HEK293 (cell line): ENCODE measurements at regions not wholly inside any gene's neighbourhood (a gene's known extent, or its start where the extent isn't known, plus 50 kb on each side); places are given as distances from the start of the nearest gene placed in this dataset.

Experiments
- CTCF ChIA-PET: fragments of 350-600 bp; formaldehyde crosslinking; extraction: SDS; loops from one replicate; lab custom pipeline; 2021; ENCODE audit warnings: antibody characterized with exemption; lab: Yijun Ruan, JAX
- POLR2A ChIA-PET: fragments of 300-600 bp; formaldehyde crosslinking; extraction: SDS; loops from one replicate; lab custom pipeline; 2020; ENCODE audit warnings: antibody characterized with exemption, inconsistent platforms; lab: Yijun Ruan, JAX
- H3K27ac ChIP-seq: fragments of 200-500 bp; sonication (Bioruptor generic); 2 replicates; pipeline ENCODE4 v1.5.1; 2014; ENCODE audit warnings: low read depth, low read length, control low read depth, inconsistent platforms; ENCODE audit errors: extremely low read depth
- H3K36me3 ChIP-seq, 2 experiments: fragments of 200-500 bp in 1 of 2; sonication (Bioruptor generic) in 1 of 2; 1 replicate in 1 of 2; 2 replicates in 1 of 2; pipeline ENCODE4 v1.5.1; 2014 to 2017; ENCODE audit warnings: inconsistent platforms in 2 of 2, low read length in 2 of 2; ENCODE audit not compliant: control insufficient read depth in 2 of 2, insufficient read depth in 1 of 2
- H3K4me1 ChIP-seq: fragments of 200-500 bp; sonication (Bioruptor generic); 2 replicates; pipeline ENCODE4 v1.5.1; 2014; ENCODE audit warnings: mild to moderate bottlenecking, low read length, inconsistent platforms; ENCODE audit not compliant: control insufficient read depth, insufficient read depth
- H3K4me3 ChIP-seq: 2 replicates; pipeline ENCODE4 v1.5.1; 2011; ENCODE audit warnings: low read depth, mild to moderate bottlenecking, control low read depth, low read length, moderate library complexity
- H3K9me3 ChIP-seq: fragments of 200-500 bp; sonication (Bioruptor generic); 2 replicates; pipeline ENCODE4 v1.5.1; 2014; ENCODE audit warnings: low read depth, low read length, inconsistent platforms; ENCODE audit not compliant: control insufficient read depth, insufficient read depth
- GLI2 ChIP-seq: fragments of 450-650 bp; formaldehyde crosslinking; IDR thresholded peaks from 2 replicates; pipeline ENCODE4; 2017; ENCODE audit warnings: missing biosample characterization, missing genetic modification characterization, low read depth, borderline replicate concordance
- KLF1 ChIP-seq: fragments of 450-650 bp; formaldehyde crosslinking; IDR thresholded peaks from 2 replicates; pipeline ENCODE4 v1.5.1; 2016; ENCODE audit warnings: missing biosample characterization, missing genetic modification characterization
- KLF8 ChIP-seq: fragments of 450-650 bp; formaldehyde crosslinking; IDR thresholded peaks from 2 replicates; pipeline ENCODE4 v1.5.1; 2016; ENCODE audit warnings: missing biosample characterization, missing genetic modification characterization
- WT1 ChIP-seq: fragments of 450-650 bp; formaldehyde crosslinking; IDR thresholded peaks from 2 replicates; pipeline ENCODE4 v1.5.1; 2016; ENCODE audit warnings: missing biosample characterization, missing genetic modification characterization
- YY1 ChIP-seq: fragments of 450-650 bp; formaldehyde crosslinking; IDR thresholded peaks from 2 replicates; pipeline ENCODE4 v1.5.1; 2018; ENCODE audit warnings: missing biosample characterization, missing genetic modification characterization
- ZBTB17 ChIP-seq: fragments of 450-650 bp; formaldehyde crosslinking; IDR thresholded peaks from 2 replicates; pipeline ENCODE4 v1.5.1; 2016; ENCODE audit warnings: missing biosample characterization, missing genetic modification characterization
- ZFHX2 ChIP-seq: fragments of 450-650 bp; formaldehyde crosslinking; conservative IDR thresholded peaks from 2 replicates; pipeline ENCODE4 v1.5.1; 2016; ENCODE audit warnings: missing biosample characterization, missing genetic modification characterization
- ZNF155 ChIP-seq: fragments of 450-650 bp; formaldehyde crosslinking; IDR thresholded peaks from 2 replicates; pipeline ENCODE4 v1.5.1; 2016; ENCODE audit warnings: missing biosample characterization, missing genetic modification characterization
- ZNF423 ChIP-seq: fragments of 450-650 bp; formaldehyde crosslinking; IDR thresholded peaks from 2 replicates; pipeline ENCODE4 v1.5.1; 2016; ENCODE audit warnings: missing biosample characterization, missing genetic modification characterization
- ZNF514 ChIP-seq: fragments of 450-650 bp; formaldehyde crosslinking; IDR thresholded peaks from 2 replicates; pipeline ENCODE4 v1.5.1; 2016; ENCODE audit warnings: missing biosample characterization, missing genetic modification characterization
- ZNF555 ChIP-seq: fragments of 450-650 bp; formaldehyde crosslinking; conservative IDR thresholded peaks from 2 replicates; pipeline ENCODE4 v1.5.1; 2017; ENCODE audit warnings: missing biosample characterization, mild to moderate bottlenecking, missing genetic modification characterization, inconsistent platforms
- ZNF600 ChIP-seq: fragments of 450-650 bp; formaldehyde crosslinking; IDR thresholded peaks from 2 replicates; pipeline ENCODE4 v1.5.1; 2016; ENCODE audit warnings: missing biosample characterization, missing genetic modification characterization
- ZNF610 ChIP-seq: fragments of 450-650 bp; formaldehyde crosslinking; IDR thresholded peaks from 2 replicates; pipeline ENCODE4 v1.5.1; 2016; ENCODE audit warnings: missing biosample characterization, missing genetic modification characterization, borderline replicate concordance
- ZNF629 ChIP-seq: fragments of 450-650 bp; formaldehyde crosslinking; IDR thresholded peaks from 2 replicates; pipeline ENCODE4 v1.5.1; 2017; ENCODE audit warnings: missing biosample characterization, missing genetic modification characterization
- ZNF707 ChIP-seq: fragments of 450-650 bp; formaldehyde crosslinking; IDR thresholded peaks from 2 replicates; pipeline ENCODE4 v1.5.1; 2016; ENCODE audit warnings: missing biosample characterization, missing genetic modification characterization
- TF ChIP-seq, protein P1 (sequence below): fragments of 450-650 bp; formaldehyde crosslinking; IDR thresholded peaks from 2 replicates; pipeline ENCODE4 v1.5.1; 2016; ENCODE audit warnings: missing biosample characterization, missing genetic modification characterization, low read depth
- TF ChIP-seq, protein P2 (sequence below): fragments of 450-650 bp; formaldehyde crosslinking; IDR thresholded peaks from 2 replicates; pipeline ENCODE4; 2016; ENCODE audit warnings: missing biosample characterization, missing genetic modification characterization
- TF ChIP-seq, protein P3 (sequence below): fragments of 450-650 bp; formaldehyde crosslinking; IDR thresholded peaks from 2 replicates; pipeline ENCODE4 v1.5.1; 2016; ENCODE audit warnings: missing biosample characterization, missing genetic modification characterization
- TF ChIP-seq, protein P4 (sequence below): fragments of 450-650 bp; IDR thresholded peaks from 2 replicates; pipeline ENCODE4 v1.5.1; 2018; ENCODE audit warnings: missing biosample characterization, mild to moderate bottlenecking, missing genetic modification characterization
- TF ChIP-seq, protein P5 (sequence below): fragments of 450-650 bp; formaldehyde crosslinking; IDR thresholded peaks from 2 replicates; pipeline ENCODE4 v1.5.1; 2016; ENCODE audit warnings: missing biosample characterization, missing genetic modification characterization, borderline replicate concordance
- TF ChIP-seq, protein P6 (sequence below): fragments of 450-650 bp; formaldehyde crosslinking; IDR thresholded peaks from 2 replicates; pipeline ENCODE4 v1.5.1; 2017; ENCODE audit warnings: missing biosample characterization, missing genetic modification characterization
- TF ChIP-seq, protein P7 (sequence below): fragments of 450-650 bp; formaldehyde crosslinking; IDR thresholded peaks from 2 replicates; pipeline ENCODE4 v1.5.1; 2016; ENCODE audit warnings: missing biosample characterization, missing genetic modification characterization

DNA sequence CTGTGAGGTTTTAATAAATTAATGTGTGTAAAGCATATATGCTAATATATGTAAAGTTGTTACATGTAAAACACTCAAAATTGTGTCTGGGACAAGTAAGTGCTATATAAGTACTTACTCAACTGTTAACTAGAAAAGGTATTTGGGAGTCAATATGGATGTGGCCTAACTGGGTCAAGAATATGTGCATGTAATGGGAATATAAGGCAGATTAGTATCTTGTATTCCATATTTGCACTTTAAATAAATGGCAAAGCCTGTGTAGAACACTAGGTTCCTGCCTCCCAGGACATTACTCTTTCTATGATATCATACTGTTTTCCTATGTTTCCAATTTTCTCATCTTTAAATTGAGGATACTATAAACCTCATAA lies 270.6 kb downstream of the FBXO8 start:
- Histone ChIP-seq H3K36me3 (no peaks in the 10 kb centered on the region), H3K4me3 (no peak overlapping the region), H3K9me3 (no peaks in the 10 kb centered on the region)
- POLR2A ChIA-PET = no interaction called here
- TF ChIP-seq, protein P1, sequence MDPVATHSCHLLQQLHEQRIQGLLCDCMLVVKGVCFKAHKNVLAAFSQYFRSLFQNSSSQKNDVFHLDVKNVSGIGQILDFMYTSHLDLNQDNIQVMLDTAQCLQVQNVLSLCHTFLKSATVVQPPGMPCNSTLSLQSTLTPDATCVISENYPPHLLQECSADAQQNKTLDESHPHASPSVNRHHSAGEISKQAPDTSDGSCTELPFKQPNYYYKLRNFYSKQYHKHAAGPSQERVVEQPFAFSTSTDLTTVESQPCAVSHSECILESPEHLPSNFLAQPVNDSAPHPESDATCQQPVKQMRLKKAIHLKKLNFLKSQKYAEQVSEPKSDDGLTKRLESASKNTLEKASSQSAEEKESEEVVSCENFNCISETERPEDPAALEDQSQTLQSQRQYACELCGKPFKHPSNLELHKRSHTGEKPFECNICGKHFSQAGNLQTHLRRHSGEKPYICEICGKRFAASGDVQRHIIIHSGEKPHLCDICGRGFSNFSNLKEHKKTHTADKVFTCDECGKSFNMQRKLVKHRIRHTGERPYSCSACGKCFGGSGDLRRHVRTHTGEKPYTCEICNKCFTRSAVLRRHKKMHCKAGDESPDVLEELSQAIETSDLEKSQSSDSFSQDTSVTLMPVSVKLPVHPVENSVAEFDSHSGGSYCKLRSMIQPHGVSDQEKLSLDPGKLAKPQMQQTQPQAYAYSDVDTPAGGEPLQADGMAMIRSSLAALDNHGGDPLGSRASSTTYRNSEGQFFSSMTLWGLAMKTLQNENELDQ (tag by site-specific recombination) = no peak
- TF ChIP-seq KLF1 (tag by site-specific recombination) (no peak), ZNF629 (tag by site-specific recombination) (no peak), ZNF155 (no peak), KLF8 (tag by site-specific recombination) (no peak), GLI2 (tag by site-specific recombination) (no peak), ZNF555 (tag by site-specific recombination) (no peak), ZNF610 (tag by site-specific recombination) (no peak)
- TF ChIP-seq, protein P2, sequence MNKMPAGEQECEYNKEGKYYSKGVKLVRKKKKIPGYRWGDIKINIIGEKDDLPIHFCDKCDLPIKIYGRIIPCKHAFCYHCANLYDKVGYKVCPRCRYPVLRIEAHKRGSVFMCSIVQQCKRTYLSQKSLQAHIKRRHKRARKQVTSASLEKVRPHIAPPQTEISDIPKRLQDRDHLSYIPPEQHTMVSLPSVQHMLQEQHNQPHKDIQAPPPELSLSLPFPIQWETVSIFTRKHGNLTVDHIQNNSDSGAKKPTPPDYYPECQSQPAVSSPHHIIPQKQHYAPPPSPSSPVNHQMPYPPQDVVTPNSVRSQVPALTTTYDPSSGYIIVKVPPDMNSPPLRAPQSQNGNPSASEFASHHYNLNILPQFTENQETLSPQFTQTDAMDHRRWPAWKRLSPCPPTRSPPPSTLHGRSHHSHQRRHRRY (tag by site-specific recombination) = no peak
- TF ChIP-seq, protein P3, sequence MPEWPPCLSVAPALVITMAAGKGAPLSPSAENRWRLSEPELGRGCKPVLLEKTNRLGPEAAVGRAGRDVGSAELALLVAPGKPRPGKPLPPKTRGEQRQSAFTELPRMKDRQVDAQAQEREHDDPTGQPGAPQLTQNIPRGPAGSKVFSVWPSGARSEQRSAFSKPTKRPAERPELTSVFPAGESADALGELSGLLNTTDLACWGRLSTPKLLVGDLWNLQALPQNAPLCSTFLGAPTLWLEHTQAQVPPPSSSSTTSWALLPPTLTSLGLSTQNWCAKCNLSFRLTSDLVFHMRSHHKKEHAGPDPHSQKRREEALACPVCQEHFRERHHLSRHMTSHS (tag by site-specific recombination) = no peak
- TF ChIP-seq, all 188 proteins: peak for 0
- Histone ChIP-seq H3K27ac (no peak overlapping the region), H3K4me1 (no peaks in the 10 kb centered on the region)
- CTCF ChIA-PET = no interaction called here

DNA sequence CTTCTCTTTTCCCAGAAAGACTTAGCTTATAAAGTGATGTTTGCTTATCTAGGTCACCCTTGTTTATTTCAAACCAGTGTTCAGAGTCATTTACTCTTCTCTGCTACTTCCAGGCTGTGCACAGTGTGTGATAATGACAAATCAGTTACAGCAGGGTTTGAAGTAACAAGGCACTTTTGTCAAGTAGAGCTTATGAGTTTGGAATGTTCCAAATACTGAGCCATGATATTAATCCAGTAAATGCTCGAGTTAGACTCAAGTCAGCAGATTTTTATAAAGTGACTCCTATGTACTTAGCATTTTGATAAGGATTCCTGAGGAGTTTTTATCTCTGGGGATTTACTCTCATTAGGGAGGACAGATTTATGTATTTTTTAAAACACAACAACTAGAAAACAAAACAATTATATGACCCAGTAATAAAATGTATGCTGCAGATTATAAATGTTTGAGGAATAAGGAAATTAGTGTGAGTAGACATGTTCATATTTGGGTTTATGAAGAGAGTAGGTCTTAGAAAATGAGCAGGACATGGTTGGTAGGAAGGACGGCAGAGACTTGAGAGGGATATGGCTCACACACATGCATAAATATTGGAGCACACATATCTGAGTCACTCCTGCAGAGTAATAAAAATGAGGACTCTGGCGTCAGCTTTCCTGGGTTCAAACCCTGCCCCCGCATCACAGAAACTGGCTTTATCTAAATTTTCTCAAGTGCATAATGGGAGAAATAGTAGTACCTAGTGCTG lies 271.2 kb downstream of the FBXO8 start:
- ChIA-PET CTCF (no interaction called here), POLR2A (no interaction called here)
- H3K4me1 ChIP-seq = no peaks in the 10 kb centered on the region
- no peak overlapping the region for H3K4me3 ChIP-seq
- no peaks in the 10 kb centered on the region for H3K9me3 ChIP-seq
- no peaks in the 10 kb centered on the region for H3K36me3 ChIP-seq
- H3K27ac ChIP-seq = no peak overlapping the region
- TF ChIP-seq ZNF707 (no peak), ZBTB17 (0 out of 2 replicates have a peak, but pooled peaks have one; percentile 12), WT1 (tag by site-specific recombination) (peak; percentile 82), GLI2 (tag by site-specific recombination) (no peak), ZNF514 (tag by site-specific recombination) (no peak), YY1 (tag by site-specific recombination) (no peak), ZNF600 (tag by site-specific recombination) (0 out of 2 replicates have a peak, but pooled peaks have one; percentile 21), ZFHX2 (tag by site-specific recombination) (no peak), ZNF423 (tag by site-specific recombination) (0 out of 2 replicates have a peak, but pooled peaks have one; percentile 18)
- TF ChIP-seq, protein P4, sequence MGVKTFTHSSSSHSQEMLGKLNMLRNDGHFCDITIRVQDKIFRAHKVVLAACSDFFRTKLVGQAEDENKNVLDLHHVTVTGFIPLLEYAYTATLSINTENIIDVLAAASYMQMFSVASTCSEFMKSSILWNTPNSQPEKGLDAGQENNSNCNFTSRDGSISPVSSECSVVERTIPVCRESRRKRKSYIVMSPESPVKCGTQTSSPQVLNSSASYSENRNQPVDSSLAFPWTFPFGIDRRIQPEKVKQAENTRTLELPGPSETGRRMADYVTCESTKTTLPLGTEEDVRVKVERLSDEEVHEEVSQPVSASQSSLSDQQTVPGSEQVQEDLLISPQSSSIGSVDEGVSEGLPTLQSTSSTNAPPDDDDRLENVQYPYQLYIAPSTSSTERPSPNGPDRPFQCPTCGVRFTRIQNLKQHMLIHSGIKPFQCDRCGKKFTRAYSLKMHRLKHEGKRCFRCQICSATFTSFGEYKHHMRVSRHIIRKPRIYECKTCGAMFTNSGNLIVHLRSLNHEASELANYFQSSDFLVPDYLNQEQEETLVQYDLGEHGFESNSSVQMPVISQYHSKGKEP (tag by site-specific recombination) = no peak
- TF ChIP-seq, protein P5, sequence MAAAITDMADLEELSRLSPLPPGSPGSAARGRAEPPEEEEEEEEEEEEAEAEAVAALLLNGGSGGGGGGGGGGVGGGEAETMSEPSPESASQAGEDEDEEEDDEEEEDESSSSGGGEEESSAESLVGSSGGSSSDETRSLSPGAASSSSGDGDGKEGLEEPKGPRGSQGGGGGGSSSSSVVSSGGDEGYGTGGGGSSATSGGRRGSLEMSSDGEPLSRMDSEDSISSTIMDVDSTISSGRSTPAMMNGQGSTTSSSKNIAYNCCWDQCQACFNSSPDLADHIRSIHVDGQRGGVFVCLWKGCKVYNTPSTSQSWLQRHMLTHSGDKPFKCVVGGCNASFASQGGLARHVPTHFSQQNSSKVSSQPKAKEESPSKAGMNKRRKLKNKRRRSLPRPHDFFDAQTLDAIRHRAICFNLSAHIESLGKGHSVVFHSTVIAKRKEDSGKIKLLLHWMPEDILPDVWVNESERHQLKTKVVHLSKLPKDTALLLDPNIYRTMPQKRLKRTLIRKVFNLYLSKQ = no peak
- TF ChIP-seq, protein P6, sequence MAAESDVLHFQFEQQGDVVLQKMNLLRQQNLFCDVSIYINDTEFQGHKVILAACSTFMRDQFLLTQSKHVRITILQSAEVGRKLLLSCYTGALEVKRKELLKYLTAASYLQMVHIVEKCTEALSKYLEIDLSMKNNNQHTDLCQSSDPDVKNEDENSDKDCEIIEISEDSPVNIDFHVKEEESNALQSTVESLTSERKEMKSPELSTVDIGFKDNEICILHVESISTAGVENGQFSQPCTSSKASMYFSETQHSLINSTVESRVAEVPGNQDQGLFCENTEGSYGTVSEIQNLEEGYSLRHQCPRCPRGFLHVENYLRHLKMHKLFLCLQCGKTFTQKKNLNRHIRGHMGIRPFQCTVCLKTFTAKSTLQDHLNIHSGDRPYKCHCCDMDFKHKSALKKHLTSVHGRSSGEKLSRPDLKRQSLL (tag by site-specific recombination) = no peak
- TF ChIP-seq, protein P7, sequence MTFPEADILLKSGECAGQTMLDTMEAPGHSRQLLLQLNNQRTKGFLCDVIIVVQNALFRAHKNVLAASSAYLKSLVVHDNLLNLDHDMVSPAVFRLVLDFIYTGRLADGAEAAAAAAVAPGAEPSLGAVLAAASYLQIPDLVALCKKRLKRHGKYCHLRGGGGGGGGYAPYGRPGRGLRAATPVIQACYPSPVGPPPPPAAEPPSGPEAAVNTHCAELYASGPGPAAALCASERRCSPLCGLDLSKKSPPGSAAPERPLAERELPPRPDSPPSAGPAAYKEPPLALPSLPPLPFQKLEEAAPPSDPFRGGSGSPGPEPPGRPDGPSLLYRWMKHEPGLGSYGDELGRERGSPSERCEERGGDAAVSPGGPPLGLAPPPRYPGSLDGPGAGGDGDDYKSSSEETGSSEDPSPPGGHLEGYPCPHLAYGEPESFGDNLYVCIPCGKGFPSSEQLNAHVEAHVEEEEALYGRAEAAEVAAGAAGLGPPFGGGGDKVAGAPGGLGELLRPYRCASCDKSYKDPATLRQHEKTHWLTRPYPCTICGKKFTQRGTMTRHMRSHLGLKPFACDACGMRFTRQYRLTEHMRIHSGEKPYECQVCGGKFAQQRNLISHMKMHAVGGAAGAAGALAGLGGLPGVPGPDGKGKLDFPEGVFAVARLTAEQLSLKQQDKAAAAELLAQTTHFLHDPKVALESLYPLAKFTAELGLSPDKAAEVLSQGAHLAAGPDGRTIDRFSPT (tag by site-specific recombination) = no peak
